ENCODE measurements at regions not wholly inside any gene's neighbourhood (a gene's known extent, or its start where the extent isn't known, plus 50 kb on each side); places are given as distances from the start of the nearest gene placed in this dataset.
"Not testable (repeated sequence)": the region's sequence is repeated elsewhere in the genome, so short reads cannot be mapped to it uniquely, and the experiment has no call there.

DNA sequence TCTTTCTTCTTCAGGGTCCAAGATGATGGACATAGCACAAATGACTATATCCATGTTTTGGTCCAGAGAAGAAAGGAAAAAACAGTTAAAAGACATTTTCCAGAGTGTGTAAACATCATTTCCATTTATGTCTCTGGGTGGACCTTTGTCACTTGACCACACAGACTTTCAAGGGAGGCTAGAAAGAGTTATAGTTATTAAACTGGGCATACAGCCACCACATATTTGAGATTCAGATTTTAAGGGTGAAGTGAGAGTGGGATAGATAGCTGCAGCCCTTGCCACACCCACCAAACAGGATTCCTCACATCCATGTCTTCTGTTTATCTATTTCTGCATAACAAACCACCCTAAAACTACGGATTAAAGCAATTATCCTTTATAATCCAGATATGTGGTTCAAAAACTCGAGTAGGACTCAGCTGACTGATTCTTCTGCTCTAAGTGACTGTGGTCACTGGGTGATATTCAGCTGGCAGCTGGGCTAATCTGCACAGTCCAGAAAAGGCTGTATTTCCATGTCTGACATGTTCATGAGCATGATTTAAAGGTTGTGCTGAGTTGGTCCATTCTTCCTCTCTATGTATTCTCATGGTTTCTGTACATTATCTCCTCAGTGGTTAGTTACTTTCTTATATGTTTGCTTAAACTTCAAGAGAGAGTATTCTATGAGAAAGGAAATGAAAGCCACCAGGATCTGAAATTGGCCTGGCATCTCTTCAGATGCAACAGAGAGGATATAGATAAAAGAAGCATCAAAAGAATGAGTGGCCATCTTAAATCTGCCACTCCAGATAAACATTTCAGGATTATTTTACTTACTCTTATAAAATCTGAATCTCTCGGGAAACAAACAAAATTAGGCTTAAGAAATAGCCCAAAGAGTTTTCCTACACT lies 459.8 kb upstream of the CTSO start:
- no peak for DNase-seq (ENCODE audit: low spot score)

DNA sequence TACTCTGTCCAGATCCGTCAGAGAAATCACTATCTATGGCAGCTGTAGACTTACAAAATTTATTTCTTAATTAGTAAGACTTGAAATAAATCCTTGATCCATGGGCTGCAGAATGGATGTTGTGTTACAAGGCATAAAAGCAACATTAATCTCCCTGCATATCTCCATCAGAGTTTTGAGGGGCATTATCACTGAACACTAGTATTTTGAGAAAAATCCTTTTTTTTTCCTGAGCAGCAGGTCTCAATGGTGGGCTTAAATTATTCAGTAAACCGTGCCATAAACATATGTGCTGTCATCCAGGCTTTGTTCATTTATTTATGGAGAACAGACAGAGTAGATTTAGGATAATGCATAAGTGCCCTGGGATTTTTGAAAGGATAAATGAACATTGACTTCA lies 457.9 kb upstream of the CTSO start:
- no peak for DNase-seq (ENCODE audit: low spot score)

GRCh38 chr4:156408749-156409148 lies 455.1 kb upstream of the CTSO start:
- DNase-seq (ENCODE audit: low spot score): no peak

GRCh38 chr4:156401371-156401770 lies 447.7 kb upstream of the CTSO start:
- DNase-seq (ENCODE audit: low spot score): no peak

DNA sequence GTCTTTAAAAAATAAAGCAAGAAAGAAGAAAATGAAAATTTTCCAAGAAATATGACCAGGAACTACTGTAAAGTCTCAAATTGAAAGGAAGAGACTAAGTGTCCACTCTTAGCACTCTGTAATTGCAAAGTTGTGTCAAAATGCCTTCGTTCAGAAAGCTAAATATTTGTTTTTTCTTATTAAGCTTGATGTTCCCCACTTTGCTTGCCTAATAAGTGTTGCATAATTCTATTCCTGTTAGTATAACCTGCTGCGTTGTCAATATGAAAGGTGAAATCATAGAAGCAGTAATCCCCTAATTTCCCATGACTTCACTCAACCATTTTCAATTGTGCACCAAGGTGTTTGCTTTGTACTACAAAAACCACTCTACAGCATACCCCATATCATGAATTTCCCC lies 442.9 kb upstream of the CTSO start:
- DNase-seq (ENCODE audit: low spot score): no peak

DNA sequence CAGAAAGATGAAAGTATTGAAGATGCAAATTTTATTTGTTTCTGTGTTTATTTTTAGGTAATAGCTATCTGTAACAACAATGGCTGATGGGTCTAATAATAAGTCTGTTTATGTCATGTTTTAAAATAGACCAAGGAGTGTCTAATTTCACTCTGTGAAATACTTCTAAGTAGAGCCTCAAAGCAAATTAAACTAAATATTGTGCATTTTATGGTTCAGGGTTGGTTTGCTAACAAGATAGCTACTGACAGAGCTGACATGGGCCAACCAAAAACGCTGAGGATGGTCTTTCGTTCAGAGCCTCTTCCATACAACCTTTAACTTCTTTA lies 437.6 kb upstream of the CTSO start:
- DNase-seq (ENCODE audit: low spot score): no peak

DNA sequence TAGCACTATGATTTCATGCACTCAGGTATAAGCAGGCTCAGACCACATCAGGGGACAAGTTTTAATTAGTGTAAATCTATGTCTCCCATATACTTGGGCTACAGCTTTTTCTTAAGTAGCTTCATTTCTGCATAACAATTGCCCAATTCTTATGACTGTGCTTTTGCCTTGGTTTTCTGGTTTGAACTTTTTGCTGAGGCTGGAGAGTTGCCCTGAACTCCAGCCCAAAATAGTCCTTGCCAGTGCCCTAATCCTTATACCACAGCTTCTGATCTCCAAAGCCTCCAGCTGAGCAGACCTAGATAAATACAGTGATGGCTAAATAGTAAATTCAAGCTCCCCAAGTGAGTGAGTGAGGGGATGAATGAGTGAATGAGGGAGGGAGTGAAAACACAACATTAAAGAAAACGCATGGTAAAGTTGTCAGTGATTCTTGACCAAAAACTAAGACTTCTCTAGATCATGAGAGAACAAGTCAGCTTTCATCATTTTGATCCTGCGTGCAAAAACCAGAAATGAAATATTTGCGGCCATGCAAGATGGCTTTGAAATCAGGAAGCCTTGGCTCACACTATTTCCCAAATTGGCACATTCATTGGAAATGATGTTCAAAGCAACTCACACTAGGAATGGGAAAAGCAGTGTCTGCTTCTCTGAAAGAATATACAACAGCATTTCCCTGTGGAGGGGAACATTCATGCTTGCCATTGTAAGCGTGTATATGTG lies 437.1 kb upstream of the CTSO start:
- no peak for DNase-seq (ENCODE audit: low spot score)

DNA sequence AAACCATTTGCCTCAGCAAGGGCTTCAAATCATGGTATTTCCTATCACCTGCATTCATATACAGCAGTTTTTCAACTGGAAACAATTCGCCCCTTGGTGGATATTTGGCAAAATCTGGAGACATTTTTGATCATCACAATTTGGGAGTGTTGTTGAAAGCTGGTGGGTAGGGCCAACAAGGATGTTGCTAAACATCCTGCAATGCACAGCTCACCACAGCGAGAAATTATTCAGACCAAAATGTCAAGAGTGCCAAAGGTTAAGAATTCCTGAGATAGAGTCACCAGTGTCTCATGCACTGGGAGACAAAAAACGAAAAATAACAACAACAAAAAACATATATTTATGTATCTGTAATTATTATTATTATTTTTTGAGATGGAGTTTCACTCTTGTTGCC lies 435.2 kb upstream of the CTSO start:
- peak; percentile 34 for DNase-seq (ENCODE audit: low spot score)

DNA sequence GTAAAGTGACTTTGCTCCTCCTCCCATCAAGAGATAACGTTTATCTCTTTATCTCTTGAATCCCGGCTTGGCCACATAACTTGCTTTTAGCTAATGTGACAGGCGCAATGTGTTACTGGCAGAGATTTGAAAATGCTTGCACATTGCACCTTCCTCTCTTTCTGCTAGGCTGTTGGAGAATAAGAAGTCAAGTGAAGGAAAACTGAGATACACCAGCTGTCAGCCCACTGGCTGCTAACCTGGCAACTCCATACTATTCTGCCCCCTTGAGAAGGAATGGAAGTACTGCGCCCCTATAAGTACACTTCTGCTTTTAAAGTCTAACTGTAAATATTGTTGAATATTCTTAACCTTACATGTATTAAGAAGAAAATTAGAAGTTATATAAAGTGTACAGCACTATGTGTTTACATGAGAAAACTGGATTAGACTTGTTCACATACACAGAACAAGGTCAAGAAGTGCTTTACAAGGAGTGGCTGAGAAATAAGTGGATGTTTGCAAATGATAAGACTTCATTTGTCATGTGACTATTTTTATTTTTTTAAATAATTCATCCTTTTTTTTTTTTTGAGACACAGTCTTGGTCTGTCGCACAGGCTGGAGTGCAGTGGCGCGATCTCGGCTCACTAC lies 424.5 kb upstream of the CTSO start:
- DNase-seq (ENCODE audit: low spot score): peak; percentile 40

DNA sequence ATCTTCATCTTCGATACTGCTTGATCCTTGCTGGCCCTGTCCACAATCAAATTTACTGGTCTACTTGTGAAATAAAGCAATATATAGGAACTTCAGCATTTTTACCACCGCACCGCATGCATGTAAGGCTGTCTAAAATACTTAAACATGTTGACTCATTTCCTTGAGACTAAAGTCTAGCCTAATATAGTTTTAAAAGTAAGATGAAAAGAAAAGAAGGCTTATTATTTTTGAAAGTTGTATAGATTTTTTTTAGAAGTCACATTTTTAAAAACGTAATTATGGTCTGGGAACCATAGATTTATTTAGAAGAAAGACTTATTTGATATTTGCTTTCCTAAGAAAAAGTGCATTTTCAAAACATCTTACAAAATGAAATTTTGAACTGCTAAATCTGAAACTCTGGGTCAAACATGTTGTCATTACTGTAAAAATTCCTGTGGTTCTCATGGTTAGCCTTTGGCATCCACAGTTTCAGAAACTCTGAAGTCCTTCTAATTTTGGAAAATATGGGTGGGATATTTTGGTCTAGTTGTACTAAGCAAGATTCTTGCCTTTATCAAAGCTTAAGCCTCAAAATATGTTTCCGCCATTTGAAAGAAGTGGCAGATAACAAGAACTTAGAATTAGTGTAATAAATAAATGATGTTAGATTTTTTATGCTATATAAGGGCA lies 423.5 kb upstream of the CTSO start:
- DNase-seq (ENCODE audit: low spot score): peak; percentile 43

DNA sequence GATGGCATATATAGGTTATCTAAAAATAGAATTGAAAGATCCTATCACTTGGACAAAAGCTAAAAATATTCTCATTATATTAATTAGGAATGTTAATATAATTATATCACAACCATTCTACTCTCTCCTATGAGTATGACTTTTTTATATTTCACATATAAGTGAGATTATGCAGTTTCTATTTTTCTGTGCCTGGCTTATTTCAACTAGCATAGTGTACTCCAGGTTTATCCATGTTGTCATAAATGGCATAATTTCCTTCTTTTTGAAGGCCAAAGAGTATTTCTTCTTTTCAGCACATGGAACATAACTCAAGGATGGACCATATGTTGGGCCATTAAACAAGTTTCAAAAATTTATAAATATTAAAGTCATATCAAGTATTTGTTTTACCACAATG lies 421.2 kb upstream of the CTSO start:
- no peak for DNase-seq (ENCODE audit: low spot score)

GRCh38 chr4:156374069-156374468 lies 420.4 kb upstream of the CTSO start:
- no peak for DNase-seq (ENCODE audit: low spot score)

- DNase-seq (ENCODE audit: low spot score): not testable (repeated sequence)
Observed at GRCh38 chr4:156367502-156367901, 413.8 kb upstream of the CTSO start.

DNA sequence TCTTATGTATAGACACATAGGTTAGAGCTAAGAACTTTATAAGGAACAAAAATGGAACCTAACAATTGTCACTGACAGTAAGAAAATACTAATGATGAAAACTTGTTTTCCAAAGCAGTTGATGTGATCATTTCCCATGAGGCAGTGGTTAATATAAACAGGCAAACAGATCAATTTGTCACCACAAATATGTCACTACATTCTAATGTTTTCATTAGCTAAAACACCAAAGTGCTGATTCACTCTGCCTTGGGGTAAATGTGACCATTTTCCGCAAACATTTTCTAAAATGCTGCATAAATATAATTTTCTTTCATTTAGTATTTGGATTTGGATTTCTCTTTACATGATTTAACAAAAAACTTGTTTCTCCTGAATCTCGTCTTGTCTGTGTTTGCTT lies 408.9 kb upstream of the CTSO start:
- DNase-seq (ENCODE audit: low spot score): no peak

- peak; percentile 74 for DNase-seq (ENCODE audit: low spot score)
Observed at GRCh38 chr4:156347412-156348075, 393.9 kb upstream of the CTSO start.

GRCh38 chr4:156346959-156347385 lies 393.3 kb upstream of the CTSO start:
- DNase-seq (ENCODE audit: low spot score): no peak

DNA sequence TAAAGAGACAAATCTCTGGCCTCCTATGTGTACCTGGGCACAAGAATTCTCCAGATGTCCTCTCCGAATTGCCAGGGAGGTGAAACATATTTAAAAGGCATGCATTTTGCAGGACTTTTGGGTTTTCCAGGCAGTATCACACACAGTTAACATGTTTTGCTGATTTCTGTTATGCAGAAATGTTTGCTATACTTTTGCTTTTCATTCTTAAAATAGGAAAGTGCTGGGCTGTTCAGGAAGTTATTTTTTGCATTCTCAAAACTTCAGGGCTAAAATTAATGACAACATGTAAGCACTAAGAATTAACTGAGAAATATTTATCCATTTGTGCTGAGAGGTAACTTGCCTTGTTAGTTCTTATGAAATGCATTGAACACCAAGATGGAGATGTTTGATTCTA lies 390.7 kb upstream of the CTSO start:
- DNase-seq (ENCODE audit: low spot score): no peak

- no peak for DNase-seq (ENCODE audit: low spot score)
Observed at GRCh38 chr4:156336511-156336910, 382.8 kb upstream of the CTSO start.

DNA sequence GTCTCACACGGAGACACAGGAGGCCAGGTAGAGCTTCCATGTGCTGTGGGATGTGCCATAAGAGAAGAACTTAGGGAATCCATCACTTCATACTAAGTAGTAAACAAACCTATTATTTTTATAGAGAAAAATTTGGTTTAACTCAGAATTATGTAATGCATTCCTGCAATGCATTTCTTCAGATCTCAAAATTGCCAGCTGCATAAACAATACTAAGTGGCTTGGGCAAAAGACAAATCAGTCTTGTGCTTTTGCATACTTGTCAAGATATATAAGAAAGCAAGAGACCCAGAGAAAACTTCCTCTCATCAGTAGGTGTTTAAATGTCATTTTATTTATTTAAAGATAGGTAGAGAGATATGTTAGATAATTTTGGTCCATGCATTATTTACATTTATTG lies 382.1 kb upstream of the CTSO start:
- DNase-seq (ENCODE audit: low spot score): no peak

DNA sequence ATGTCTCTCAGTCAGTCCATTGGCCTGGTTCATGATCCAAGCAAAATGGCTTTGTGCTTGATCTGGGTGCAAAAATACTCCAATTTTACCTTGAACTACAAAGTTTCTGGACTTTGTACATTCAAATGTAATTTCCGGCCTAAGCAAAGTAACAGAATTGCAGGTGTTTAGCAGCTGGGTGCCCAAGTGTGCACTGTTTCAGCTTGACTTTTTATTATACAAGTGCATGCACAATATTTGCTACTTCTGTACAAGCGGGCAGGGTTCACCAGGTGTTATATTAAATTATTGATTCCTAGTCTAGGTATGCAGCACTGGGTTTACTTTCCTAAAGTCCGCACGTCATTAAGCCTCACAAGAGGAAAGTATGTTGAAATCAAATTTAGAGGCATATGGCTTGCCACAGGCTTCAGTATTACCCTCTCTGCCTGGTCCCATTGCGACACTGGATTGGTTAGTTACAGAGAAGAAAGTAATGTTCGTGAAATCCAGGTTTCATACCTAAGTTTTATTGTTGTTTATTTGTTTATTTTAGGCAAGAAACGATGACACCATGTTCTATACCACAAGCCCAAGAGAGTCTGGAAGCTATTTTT lies 376.9 kb upstream of the CTSO start:
- no peak for DNase-seq (ENCODE audit: low spot score)

DNA sequence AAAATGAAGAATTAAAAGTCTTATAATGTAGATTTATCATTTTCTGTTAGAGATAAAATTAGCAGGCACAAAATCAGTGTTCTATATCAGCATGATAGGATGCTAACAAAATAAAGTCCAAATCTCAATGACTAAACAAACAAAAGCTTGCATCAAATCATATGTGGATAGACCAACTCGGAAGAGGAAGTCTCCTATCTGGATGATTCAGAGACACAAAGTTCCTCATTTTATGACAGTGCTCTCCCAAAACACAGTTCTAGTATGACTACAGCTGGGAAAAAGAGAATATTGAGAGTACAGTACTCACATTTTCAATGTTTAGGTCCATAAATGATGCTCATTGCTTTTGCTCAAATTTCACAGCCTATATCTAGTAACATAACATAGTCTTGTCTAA lies 376.1 kb upstream of the CTSO start:
- no peak for DNase-seq (ENCODE audit: low spot score)
